Thoracic aorta (tissue), 2 donors: ENCODE measurements at regions not wholly inside any gene's neighbourhood (a gene's known extent, or its start where the extent isn't known, plus 50 kb on each side); places are given as distances from the start of the nearest gene placed in this dataset.
A peak's percentile ranks its signal among the peaks of the same experiment; 100 is the strongest.

Experiments used
- ATAC-seq: fragments of 150-250 bp; one replicate; pipeline ENCODE4 v1.8.0; 2017; ENCODE audit warnings: low read depth; ENCODE audit not compliant: insufficient number of reproducible peaks, low FRiP score
- DNase-seq: peaks from one replicate; pipeline ENCODE4 v3.0.0-alpha.2; 2020; ENCODE audit warnings: low spot score
- H3K27ac ChIP-seq, 2 donors: fragments of 200-600 bp; sonication (generic); 1 replicate in 1 of 2; 2 replicates in 1 of 2; pipeline ENCODE4 v1.5.1; 2016; ENCODE audit warnings: mild to moderate bottlenecking in 2 of 2, moderate library complexity in 2 of 2
- H3K27me3 ChIP-seq: fragments of 200-600 bp; sonication (generic); replicated peaks from 2 replicates; pipeline ENCODE4 v1.6.0; 2016; ENCODE audit warnings: mild to moderate bottlenecking; ENCODE audit not compliant: insufficient read depth
- H3K36me3 ChIP-seq: fragments of 200-600 bp; sonication (generic); one replicate; pipeline ENCODE4 v1.5.1; 2016
- H3K4me1 ChIP-seq, 2 donors: fragments of 200-600 bp; sonication (generic); 1 replicate in 1 of 2; 2 replicates in 1 of 2; pipeline versions ENCODE4 v1.5.1 to v1.6.0; 2016; ENCODE audit warnings: low read depth in 2 of 2, mild to moderate bottlenecking in 1 of 2; ENCODE audit not compliant: control insufficient read depth in 1 of 2
- H3K4me3 ChIP-seq: fragments of 200-600 bp; sonication (generic); 2 replicates; pipeline ENCODE4 v1.5.1; 2016; ENCODE audit warnings: mild to moderate bottlenecking
- H3K9me3 ChIP-seq: fragments of 200-600 bp; sonication (generic); 2 replicates; pipeline ENCODE4 v1.5.1; 2016
- CTCF ChIP-seq: fragments of 200-600 bp; sonication (generic); IDR thresholded peaks from one replicate; pipeline ENCODE4 v1.5.1; 2019; ENCODE audit warnings: antibody characterized with exemption

GRCh38 chr9:89801341-89801740, 196.5 kb downstream of the GADD45G start:
- no peak for DNase-seq
- Histone ChIP-seq H3K4me1 (peaks cover 7 to 30% of the 10 kb centered on the region in 2 donors), H3K27ac (no peak overlapping the region), H3K36me3 (no peaks in the 10 kb centered on the region), H3K4me3 (peak overlapping the region; percentile 9), H3K9me3 (no peaks in the 10 kb centered on the region), H3K27me3 (no peaks in the 10 kb centered on the region)
- TF ChIP-seq CTCF = no peak
- no peak for ATAC-seq

- Histone ChIP-seq H3K27ac (no peak overlapping the region), H3K27me3 (no peaks in the 10 kb centered on the region), H3K4me3 (peak overlapping the region; percentile 9), H3K4me1 (peaks cover 7 to 30% of the 10 kb centered on the region in 2 donors), H3K36me3 (no peaks in the 10 kb centered on the region), H3K9me3 (no peaks in the 10 kb centered on the region)
- ATAC-seq (no peak), DNase-seq (no peak)
- TF ChIP-seq CTCF = no peak
These were observed 197.2 kb downstream of the GADD45G start for GRCh38 chr9:89801742-89802670.

DNA sequence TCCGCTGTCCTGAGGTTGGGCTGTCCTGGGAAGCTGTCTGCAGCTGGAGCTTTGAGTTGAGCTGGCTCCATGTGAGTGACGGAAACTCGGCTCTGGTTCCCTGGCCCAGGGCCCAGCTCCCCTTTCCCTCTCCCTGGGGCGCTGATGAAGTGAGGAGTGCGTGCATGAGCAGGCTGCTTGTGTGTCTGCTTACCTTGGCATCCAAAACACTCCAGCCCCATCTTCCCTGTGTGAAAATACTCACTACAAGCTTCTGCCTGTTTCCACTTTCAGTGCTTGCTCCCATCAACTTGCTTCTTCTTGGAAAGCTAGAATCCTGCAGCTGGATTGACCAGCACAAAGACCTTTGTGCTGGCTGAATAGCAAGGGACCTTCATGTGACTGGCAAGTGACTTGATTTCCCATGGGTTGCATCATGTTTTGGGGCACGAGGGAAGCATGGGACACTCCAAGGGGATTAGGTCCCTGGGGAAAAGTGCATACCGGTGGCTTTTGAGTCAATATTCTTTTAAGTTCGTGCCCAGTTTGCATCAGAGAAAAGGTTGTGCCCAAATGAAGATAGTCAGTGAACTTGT, 198.1 kb downstream of the GADD45G start:
- H3K36me3 ChIP-seq = no peaks in the 10 kb centered on the region
- H3K27me3 ChIP-seq = no peaks in the 10 kb centered on the region
- ATAC-seq (no peak), DNase-seq (no peak)
- H3K9me3 ChIP-seq = no peaks in the 10 kb centered on the region
- no peak overlapping the region for H3K27ac ChIP-seq
- peaks cover 7 to 30% of the 10 kb centered on the region in 2 donors for H3K4me1 ChIP-seq
- H3K4me3 ChIP-seq = no peak overlapping the region
- TF ChIP-seq CTCF = no peak

DNA sequence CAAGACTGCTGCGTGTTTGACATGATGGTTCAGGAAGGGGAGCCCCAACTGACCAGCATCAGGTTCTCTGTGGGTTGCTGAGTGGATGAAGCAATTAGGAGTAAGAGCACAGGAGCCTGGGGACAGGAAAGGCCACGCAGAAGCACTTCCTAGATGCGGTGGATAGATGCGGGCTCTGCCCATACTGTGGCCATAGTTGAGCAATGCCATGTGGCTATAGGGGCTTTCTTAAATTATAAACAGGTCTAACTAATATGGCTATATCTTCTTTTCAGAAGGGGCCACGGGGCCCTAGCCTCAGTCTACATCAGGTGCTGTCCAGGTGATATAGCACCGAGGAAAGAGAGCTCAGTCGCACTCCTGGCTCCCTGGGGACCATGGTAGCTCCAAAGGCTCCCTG, 198.6 kb downstream of the GADD45G start:
- Histone ChIP-seq H3K27me3 (no peaks in the 10 kb centered on the region), H3K4me3 (no peak overlapping the region), H3K9me3 (no peaks in the 10 kb centered on the region), H3K4me1 (peaks cover 7 to 30% of the 10 kb centered on the region in 2 donors), H3K27ac (no peak overlapping the region), H3K36me3 (no peaks in the 10 kb centered on the region)
- DNase-seq (no peak), ATAC-seq (no peak)
- TF ChIP-seq CTCF = no peak

GRCh38 chr9:89804766-89805531, 200.1 kb downstream of the GADD45G start:
- Histone ChIP-seq H3K36me3 (no peaks in the 10 kb centered on the region), H3K9me3 (no peaks in the 10 kb centered on the region), H3K4me1 (peaks cover 7 to 30% of the 10 kb centered on the region in 2 donors), H3K27ac (no peak overlapping the region), H3K4me3 (no peak overlapping the region), H3K27me3 (no peaks in the 10 kb centered on the region)
- ATAC-seq = no peak
- no peak for TF ChIP-seq CTCF
- no peak for DNase-seq
